ENCODE measurements at regions not wholly inside any gene's neighbourhood (a gene's known extent, or its start where the extent isn't known, plus 50 kb on each side); places are given as distances from the start of the nearest gene placed in this dataset.
"Not testable (repeated sequence)": the region's sequence is repeated elsewhere in the genome, so short reads cannot be mapped to it uniquely, and the experiment has no call there.

DNA sequence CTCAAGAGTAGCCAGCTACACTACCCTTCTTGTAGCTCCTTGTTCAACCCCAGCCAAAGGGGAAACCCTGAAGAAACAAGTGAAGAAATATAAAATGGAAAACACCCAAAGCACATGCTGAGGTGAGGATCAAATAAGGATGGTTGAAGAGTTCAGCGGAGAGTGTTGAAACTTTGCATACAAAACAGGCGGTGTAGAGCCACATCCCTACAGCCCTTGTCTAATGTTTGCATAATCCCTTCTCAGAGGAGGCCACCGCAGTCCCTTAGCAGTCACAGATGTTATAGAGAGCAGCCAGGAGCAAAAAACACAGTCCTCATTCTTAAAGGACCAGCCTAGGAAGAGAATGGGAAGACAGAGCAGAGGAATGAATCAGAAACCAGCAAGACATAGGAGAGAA lies 350.7 kb upstream of the SASH1 start:
- DNase-seq = no peak

DNA sequence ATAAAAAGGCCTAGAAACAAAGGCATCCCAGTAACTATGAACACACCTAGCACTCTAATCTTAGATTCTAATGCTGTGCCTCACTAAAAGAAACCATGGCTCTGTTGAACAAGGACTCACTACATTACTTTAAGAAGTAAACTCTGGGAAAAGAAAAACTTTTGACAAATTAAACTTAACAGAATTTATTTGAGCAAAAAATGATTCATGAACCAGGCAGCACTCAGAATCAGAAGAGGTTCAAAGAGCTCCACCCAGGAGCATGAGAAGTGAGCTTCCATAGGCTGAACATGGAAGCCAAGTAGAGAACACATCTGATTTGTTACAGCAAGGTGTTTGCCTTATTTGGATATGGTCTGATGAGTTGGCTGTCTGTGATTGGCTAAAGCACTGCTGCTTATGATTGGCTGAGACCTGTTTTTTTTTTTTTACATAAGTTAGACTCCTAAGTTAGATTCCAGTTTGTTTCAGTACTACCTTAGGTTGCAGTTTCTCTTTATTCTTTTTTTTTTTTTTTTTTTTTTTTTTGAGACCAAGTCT lies 343.6 kb upstream of the SASH1 start:
- DNase-seq = no peak

DNA sequence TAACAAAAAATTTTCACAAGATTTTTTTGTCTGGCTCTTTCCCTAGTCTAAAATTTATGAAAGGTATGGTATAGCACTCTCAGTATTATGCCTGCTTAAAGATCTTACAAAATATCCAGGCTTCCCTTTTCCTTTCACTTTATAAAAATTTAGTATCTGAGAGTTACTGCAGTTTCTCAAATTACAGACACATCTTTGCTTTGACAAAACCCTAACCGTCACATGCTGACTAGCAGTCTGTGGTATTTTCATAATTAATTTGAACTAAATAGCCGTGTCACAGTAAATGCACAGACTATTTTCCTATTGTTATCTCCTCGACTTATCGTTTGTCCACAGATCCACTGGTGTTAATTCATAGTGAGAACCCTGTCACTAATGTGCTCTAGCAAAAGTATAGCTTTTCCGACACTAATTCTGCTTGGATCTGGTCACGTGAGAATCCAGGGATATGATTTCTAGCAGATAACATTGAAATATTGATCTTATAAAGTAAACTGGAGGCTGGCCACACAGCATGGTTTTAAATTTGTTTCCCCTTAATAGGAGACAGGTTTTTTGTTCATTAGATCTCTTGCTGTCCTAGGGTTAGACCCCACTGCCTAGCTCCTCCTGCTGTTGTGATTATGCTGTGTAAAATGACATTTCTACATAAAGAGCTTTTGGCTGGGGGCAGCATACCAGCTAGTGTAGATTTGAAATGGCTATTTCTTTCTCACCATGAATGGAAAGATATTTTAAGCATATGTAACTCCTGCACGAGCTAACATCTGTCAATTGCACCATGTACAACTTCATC lies 340.6 kb upstream of the SASH1 start:
- no peak for DNase-seq

DNA sequence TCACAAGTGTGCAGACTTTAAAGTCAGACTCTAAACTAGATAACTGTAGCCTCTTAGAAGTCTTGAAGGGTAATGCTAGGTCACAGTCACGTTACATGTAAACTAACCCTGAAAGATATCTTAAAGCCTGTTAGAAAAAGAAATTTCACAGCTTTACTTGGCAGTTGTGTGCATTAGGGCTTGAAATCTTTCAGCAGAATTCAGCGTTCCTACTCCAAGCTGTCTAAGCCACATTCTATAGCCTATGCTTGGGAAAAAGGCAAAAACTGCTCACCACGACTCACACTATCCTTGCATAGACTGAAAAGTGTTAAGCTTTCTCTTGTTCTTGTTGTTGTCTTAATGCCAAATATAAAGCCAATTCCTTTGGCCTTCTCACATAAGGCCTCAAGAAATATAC lies 338.0 kb upstream of the SASH1 start:
- no peak for DNase-seq

DNA sequence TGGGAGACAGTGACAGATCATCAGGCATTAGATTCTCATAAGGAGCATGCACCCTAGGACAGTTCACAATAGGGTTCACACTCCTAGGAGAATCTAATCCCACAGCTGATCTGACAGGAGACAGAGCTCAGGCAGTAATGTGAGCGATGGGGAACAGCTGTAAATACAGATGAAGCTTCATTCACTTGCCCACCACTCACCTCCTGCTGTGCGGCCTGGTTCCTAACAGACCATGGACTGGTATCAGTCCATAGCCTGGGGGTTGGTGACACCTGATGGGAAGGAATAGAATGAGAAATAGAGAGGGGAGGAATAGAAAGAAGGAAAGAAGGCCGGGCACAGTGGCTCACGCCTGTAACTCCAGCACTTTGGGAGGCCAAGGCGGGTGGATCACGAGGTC lies 336.8 kb upstream of the SASH1 start:
- no peak for DNase-seq

DNA sequence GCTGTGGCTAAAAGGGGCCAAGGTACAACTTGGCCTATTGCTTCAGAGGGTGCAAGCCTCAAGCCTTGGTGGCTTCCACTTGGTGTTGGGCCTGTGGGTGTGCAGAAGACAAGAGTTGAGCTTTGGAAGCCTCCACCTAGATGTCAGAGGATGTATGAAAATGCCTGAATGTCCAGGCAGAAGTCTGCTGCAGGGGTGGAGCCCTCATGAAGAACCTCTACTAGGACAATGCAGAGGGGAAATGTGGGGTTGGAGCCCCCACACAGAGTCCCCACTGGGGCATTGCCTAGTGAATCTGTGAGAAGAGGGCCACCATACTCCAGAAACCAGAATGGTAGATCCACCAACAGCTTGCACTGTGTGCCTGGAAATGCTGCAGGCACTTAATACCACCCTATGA lies 332.1 kb upstream of the SASH1 start:
- not testable (repeated sequence) for DNase-seq

DNA sequence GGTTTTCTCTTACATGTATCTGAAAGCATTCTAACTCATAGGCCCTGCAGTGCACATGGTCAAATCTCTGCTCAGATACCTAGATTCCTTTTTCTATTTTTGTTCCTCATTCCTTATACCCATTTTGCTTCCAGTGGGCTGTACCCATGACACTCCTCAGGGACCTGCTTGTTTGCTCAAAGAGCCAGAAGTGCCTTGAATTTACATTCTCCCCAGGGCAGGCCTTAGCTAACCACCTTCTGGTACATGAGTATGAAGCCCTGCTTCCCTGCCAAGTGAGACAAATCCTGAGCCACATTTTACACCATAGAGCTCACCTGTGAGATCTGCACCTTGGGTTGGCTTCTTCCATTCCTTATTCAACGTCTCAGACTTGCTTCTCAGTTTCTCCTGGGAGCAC lies 326.6 kb upstream of the SASH1 start:
- DNase-seq = no peak

DNA sequence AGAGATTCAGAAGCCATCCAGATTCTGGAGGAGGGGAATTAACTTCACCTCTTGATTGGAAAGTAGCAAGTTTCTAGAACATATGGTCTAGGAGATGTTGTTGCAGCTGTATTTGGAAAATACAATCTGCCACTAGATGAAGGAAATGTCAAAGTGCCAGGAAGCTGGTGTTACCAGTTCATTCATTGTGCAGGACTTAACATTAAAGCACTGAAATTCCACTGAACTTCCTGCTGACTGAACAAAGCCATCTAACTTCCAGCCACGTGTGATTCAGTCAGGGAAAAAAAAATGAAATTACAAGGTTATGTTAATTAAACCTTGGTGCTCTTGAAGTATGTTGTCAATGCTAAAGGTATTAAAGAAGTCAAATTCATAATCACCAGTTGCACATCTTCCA lies 321.5 kb upstream of the SASH1 start:
- no peak for DNase-seq

DNA sequence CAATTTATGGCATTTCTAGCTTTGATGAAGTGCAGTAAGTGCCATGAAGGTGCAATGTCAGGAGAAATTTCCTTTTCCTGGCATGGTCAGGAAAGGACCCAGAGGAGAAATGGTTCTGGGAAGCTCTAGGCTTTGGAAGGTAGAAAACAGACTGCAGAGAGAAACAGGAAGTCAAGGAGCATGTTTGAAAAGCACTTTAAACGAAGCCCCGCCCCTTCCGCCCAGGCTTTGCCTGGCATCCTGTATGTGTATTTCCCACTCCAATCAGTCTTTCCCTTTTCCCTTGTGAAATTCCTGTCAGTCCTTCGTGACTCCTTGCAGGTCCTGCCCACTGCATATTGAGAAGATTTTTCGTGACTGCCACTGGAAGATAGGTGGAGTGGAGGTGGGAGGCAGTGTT lies 320.9 kb upstream of the SASH1 start:
- DNase-seq = no peak

DNA sequence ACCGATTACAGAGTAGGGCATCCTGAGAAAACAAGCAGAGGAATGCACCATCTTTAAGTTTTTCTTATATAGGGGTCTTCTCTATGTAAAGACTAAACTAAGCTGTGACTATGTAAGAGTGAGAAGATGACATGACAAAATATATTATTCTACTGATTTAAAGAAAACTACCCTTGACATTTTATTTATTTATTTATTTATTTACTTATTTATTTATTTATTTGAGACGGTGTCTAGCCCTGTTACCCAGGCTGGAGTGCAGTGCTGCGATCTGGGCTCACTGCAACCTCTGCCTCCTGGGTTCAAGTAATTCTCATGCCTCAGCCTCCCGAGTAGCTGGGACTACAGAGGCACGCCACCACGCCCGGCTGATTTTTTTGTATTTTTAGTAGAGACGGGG lies 320.4 kb upstream of the SASH1 start:
- DNase-seq = not testable (repeated sequence)

DNA sequence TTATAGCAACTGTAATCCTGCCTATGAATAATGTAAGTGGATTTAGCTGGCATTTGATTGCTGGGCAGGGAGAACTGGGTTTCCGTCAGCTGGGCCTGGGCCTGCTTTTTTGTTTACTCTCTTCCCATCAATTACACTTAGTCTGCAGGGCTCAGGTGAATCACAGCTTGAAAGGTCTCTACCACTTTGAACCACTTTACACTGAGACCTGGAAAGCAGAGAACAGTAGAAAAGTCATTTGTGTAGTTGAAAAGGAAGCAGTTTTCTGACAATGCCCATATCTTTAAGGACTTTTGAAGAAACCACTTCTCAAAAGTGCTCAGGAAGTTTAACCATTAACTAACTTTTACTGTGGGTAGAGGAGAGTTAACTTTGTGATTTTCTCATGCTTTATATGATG lies 315.4 kb upstream of the SASH1 start:
- DNase-seq = peak; percentile 36 to 79

DNA sequence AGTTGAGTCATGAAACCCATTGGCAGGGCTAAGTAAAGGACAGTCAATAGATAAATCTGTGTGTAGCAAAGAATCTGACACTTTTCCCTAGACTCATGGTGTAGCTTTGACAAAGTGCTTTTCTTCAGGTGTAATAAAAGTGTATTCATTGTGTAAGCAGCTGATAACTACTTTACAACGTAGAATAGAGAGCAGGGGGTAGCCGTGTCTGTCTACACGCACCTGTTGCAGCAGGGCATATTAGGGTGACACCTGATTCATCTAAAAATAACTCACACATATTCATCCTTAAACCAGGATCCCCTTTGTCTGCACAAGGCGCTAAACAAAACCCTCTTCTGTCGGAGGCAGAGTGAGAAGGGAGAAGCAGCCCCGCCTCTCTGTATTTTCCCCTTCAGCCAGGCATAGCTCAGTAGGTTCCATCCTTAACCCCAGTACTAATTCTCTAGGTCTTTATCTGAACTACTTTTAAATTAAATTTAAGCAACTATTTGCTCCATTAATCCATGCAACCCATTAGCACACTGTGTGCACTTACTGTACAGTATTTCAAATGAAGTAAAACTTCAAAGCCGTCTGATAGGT lies 306.7 kb upstream of the SASH1 start:
- DNase-seq = no peak

DNA sequence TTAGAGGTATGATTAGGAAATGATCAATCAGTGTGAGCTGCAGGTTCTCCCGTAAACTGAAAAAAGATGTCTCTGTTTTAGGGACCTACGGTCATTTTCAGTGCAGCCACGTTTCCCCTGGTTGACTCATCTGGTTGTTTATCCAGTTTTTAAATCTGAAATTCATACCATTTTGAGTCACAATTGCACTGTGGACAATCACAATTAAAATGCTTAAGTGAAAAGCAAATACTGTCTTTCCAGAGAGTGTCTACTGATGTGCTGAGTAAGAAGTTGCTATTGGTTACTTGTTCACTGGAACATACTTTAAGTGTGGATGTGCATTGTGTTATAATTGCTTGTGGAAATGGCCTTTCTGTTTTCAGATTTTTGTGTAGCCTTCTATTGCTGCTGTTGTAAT lies 305.1 kb upstream of the SASH1 start:
- peak in 1 of 2 experiments; percentile 13 for DNase-seq

DNA sequence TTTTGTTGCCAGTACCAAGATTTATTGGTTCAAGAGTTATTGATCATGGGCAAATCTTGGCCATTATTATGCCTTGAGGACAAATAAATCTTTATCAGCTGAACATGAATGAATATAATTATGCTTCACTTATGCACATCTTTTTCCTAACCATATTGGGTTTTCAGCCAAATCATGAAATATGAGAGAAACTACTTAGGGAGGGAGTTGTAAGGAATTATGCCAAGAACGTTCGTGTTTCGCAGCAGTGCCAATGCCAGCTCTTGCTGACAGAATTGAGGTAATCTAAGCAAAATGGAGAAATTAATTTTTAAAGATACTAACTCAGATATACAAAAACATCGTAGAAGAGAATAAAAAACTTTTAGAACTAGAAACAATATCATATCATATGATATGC lies 301.1 kb upstream of the SASH1 start:
- DNase-seq = no peak

DNA sequence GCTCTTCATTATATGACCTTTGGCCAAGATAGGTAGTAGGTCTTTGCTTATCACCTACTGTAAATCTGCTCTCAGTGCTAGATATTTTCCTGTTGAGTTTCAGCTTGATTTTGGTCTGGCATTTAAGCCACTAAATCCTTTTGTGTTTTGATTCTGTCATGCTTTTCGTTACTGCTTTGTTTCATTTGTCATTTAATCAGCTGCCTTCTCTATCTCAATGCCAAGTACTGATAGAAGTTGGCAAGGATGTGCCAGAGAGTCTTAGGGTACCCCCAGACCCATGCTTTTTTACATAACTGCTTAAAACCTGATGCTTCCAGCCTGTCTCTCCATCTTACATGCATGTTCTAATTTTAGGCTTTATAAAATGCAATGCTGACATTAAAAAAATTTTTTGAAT lies 300.1 kb upstream of the SASH1 start:
- DNase-seq = no peak

DNA sequence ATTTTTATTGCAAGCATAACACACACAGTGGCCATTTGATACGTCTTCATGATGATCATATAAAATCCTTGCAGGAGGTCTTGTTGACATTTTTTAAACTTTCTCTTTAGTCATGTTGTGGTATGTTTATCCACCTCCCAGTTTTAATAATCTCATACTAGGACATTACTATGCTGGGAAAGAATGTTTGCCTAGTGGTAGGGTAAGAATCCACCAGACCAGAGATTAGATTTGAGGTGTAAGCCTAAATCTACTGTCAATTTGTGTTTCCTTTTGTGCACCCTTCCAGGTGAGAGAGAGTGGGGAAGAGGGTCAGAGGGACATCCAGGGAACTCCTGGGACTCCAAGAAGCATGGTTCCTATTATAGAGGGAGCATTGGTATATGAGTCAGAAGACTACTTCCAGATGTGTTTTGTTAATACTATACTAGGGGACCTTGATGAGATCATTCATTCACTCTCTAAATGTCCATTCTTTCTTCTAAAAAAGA lies 298.3 kb upstream of the SASH1 start:
- DNase-seq = no peak

DNA sequence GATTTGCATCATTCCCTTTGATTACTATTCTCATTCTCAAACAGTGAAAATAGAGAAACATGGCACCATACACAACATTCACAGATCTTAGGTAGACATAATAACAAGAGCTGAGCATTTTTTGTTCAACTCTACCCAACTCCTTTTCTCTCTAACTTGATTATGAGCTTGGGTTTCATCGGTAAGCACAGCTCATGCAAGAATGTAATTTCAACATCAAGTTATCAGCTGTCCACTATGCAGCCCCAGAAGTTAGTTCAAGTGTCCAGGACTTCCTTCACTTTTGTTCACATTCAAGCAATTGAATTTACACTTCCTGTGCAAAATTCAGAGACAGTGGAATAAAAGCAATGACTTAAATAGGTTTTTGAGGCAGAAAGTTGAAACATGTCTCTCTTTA lies 297.7 kb upstream of the SASH1 start:
- DNase-seq = no peak

DNA sequence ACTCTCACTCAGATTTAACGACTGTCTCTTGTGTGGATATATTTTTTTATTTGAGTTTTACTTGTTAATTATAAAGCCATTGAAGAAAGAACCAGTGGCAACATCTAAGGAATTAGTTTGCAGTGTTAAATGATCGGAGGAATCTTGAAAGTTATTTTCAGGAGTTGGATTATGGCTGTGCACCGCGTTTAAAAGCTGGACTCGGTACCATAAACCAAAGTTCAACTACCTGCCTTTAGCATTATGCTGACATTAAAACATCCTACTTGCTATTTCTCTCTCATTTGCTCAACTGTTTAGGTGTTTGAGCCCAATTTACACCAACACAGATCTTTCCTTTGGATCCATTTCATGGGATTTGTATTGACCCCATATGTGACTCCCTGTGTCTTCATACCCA lies 289.4 kb upstream of the SASH1 start:
- no peak for DNase-seq

DNA sequence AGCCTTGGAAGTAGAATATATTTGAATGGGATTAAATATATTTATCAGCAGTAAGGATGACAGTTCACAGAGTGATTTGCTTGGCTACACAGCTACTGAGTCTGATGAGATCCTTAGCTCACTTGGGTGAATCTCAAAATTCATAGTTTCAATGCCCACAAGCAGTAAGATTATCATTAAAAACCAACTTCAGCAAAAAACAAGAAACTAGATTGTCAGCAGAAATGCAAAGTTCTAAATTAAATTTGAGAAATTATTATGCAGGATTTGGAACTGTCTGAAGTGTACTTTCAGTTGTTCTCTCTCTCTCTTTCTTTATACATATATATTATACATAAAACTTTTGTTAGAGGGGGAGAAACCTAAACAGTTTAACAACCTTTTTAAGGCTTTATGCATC lies 288.8 kb upstream of the SASH1 start:
- DNase-seq = no peak

DNA sequence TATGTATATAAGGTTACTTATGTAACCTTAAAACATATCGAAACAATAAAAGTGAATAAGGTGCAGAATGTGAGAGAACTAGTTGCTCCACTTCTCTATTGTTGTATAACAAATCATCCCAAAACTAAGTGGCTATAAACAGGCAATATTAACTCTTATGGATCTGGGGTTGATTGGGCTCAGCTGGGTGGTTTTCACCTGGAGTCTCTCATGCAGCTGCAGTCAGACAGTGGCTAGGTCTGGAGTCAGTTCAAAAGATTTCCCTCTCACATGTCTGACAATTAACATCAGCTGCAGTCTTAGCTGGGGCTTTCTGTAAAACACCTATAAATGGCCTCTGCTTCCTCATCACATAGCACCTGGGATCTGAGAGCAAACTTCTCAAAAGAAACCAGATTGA lies 288.4 kb upstream of the SASH1 start:
- DNase-seq = no peak

DNA sequence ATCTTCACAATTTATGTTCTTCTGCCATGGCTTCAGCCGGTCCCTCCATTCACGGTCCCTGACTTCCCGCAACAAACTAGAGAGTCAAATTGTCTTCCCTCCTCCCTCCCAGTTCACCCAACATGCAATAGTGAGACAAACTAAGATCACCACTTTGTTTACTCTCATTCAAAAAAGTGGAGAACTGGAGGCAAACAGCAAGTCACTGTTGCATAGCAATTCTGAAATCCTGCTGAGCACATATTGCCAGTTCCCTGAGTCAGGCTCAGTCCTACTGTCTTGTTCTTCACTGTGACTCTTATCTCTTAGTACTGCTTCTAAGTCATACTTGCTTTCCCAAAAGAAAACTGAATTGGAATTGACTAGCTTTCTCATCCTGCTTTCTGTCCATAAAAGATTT lies 287.2 kb upstream of the SASH1 start:
- DNase-seq = no peak

DNA sequence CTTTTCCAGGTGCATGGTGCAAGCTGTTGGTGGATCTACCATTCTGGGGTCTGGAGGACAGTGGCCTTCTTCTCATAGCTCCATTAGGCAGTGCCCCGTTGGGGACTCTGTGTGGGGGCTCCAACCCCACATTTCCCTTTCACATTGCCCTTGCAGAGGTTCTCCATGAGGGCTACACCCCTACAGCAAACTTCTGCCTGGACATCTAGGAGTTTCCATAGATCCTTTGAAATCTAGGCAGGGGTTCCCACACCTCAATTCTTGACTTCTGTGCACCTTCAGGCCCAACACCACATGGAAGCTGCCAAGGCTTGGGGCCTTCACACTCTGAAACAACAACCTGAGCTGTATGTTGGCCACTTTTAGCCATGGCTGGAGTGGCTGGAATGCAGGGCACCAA lies 282.8 kb upstream of the SASH1 start:
- no peak for DNase-seq

DNA sequence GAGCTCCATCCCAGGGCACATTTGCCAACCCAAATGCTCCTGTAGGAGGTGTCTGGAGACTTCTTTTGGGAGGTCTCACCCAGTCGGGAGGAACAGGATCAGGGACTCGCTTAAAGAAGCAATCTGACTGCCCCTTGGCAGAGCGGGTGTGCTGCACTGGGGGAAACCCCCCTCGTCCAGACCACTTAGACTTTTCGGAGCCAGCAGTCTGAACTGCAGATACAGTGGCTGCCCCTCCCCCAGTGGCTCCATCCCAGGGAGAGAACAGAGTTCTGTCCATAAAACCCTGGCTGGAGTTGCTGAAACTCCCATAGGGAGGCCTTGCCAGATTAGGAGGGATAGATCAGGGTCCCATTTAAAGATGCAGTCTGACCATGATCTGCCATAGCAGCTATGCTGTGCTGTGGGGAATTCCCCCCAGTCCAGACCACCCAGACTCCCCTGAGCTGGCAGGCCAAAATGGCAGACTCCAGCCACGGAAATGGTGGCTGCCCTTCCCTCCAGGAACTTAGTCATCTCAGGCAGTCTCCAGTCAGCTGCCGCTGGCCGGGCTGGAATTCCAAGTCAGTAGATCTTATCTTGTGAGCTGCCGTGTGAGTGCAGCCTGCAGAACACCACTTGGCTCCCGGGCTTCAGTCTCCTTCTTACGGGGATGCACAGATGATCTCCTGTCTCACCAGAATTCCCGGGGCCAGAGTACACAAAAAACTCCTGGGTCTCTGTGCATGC lies 278.1 kb upstream of the SASH1 start:
- no peak for DNase-seq

Data from NCI-H2081 (cell line).